ENCODE measurements at regions not wholly inside any gene's neighbourhood (a gene's known extent, or its start where the extent isn't known, plus 50 kb on each side); places are given as distances from the start of the nearest gene placed in this dataset.
A peak's percentile ranks its signal among the peaks of the same experiment; 100 is the strongest.
"Not testable (repeated sequence)": the region's sequence is repeated elsewhere in the genome, so short reads cannot be mapped to it uniquely, and the experiment has no call there.

DNA sequence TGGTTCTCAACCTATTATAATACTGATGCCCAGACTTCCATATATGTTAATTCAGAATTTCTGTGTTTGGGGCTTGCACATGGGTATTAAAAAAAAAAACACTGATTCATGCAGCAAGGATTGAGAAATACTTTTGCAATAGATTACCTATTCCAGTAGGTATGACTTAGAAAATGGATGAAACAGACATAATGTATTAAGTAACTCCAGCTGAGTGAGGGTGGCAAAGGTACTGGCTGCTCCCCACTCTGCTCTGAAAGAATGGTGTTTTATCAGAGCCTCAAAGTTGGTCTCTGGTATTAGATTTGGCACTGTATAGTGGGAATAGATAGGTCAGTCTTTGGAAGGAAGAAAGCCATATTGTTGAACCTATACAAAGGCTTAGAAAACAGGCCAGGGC lies 234.3 kb upstream of the FOLH1 start:
- no peak for DNase-seq (ENCODE audit: low spot score)

GRCh38 chr11:49439901-49440300 lies 231.5 kb upstream of the FOLH1 start:
- DNase-seq (ENCODE audit: low spot score) = not testable (repeated sequence)

DNA sequence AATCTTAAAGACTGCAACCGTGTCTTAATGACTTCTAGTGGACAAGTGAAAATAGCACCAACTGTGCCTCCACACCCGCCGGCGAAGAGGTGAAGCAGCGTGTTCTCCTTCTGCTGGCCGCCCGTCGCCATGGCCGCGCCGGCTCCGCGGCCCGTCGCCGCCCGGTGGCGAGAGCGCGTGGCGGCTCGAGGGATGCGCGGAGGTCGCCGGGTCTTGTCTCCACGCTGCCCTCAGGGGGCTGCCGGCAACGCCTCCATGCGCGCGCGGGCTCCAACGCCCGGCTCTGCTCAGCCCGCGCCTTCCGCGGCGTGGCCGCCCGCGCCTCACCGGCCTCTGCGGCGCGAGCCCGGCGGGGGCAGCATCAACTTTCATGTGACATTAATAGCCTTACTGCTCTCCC lies 225.9 kb upstream of the FOLH1 start:
- not testable (repeated sequence) for DNase-seq (ENCODE audit: low spot score)

GRCh38 chr11:49432242-49432848 lies 223.9 kb upstream of the FOLH1 start:
- DNase-seq (ENCODE audit: low spot score) = no peak

DNA sequence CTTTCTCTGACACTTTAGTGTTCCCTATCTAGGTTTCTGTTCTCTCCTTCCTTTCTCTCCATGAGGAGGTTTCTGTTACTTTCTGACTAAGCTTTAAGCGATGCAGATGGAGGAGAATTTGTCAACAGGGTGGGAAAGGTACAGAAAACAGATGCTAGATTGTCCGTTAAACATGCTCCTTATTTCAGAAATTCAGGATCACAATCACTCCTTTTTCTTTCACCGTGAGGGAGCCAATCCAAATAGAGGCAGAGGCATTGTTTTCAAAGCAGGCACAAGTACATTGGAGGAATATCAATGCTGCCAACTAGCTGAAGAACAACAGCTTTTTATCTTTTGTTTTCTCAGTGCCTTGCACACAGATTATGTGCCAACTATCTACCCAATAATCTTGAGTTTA lies 215.7 kb upstream of the FOLH1 start:
- DNase-seq (ENCODE audit: low spot score) = peak; percentile 22

DNA sequence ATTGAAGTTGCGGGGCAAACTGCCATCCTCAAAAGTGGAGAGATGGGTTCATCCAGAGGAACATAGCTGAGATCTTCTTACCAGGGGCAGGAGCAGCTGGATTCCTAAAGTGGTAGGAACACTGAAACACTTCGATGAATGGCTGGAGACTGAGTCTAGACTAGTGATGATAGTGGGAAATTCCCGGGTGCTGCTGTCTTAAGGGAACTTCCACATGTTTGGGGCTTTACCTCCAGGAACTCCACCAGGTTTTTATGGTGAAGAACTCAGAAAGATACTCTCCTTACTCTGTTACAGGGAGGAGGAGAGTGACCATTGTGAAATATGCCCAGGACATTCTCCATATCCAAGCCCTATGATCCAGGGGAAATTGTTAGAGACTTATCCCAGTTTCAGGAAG lies 210.5 kb upstream of the FOLH1 start:
- DNase-seq (ENCODE audit: low spot score) = not testable (repeated sequence)

- DNase-seq (ENCODE audit: low spot score) = no peak
Measured at GRCh38 chr11:49405743-49406142, 197.3 kb upstream of the FOLH1 start.

DNA sequence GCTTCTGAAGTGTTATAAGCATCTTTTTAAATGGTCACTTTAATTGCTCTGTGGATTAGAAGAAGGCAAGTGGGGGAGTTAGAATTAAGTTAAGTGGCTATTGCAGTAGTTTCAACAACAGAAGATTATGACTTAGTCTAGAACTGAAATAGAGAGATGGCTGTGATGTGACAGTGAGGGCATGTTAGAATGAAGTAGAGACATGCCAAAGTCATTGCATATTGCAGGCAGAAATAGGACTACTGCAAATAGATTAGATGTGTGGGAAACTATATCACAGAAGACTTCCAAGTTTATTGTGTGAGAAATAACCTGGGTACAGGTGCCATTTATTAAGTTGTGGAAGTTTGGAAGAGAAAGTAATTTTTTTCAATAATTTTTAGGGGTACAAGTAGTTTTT lies 187.4 kb upstream of the FOLH1 start:
- DNase-seq (ENCODE audit: low spot score) = not testable (repeated sequence)

GRCh38 chr11:49390362-49390761 lies 182.0 kb upstream of the FOLH1 start:
- not testable (repeated sequence) for DNase-seq (ENCODE audit: low spot score)

DNA sequence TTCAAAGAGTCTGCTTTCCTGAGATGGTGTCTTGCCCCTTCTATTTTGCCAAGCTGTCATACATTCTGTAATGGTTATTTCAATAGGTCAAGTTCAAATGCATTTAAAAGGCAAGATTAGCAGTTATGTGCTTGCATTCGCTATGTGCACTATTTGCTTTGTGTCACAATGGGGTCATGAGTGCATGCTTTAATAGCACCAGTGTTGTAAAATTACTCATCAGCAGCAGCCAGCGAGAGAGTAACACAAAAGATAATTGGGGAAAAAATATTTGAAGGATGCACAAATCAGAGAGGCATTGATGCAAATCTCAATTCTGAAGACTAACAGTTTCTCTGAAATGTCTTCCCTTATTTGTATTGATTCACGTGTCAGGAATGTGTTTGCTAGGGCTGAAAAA lies 180.7 kb upstream of the FOLH1 start:
- not testable (repeated sequence) for DNase-seq (ENCODE audit: low spot score)

- DNase-seq (ENCODE audit: low spot score) = not testable (repeated sequence)
Measured at GRCh38 chr11:49384371-49384770, 176.0 kb upstream of the FOLH1 start.

DNA sequence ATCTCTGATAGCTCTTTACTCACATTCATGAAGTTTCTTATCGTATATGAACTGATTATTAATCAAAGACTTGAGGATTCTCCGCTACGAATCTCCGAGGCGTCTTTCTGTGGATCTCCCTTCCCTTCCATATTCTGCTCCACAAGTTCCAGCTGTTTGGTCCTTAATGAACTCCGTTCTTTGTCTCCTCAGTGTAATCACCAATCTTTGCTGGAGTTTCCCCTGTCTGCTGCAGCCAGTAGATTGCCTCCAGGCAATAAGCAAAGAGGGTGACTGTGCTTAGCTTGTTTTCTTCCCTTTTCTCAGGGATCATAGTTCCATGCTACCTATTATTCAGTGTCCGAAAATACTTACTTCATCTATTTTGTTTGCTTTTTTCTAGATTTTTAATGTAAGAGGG lies 169.6 kb upstream of the FOLH1 start:
- no peak for DNase-seq (ENCODE audit: low spot score)

DNA sequence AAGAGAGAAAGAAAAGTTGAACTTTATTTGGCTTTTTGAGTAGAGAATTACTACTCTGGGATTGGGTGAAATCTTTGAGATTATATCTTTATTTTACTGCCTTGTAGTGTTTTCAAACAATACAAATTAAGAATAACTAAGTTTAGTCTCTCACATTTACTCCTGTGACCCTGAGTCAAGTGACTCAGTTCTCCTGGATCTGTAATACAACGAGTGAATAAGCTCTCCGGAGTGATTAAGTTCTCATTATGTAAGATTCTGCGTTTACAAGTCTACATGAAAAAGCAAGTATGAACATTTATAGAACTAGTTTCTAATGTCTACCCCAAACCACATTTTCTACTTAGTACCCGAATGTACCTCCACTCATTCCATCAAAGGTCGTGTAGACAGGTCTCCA lies 165.5 kb upstream of the FOLH1 start:
- not testable (repeated sequence) for DNase-seq (ENCODE audit: low spot score)

- DNase-seq (ENCODE audit: low spot score) = not testable (repeated sequence)
Measured at GRCh38 chr11:49373385-49373784, 165.0 kb upstream of the FOLH1 start.

GRCh38 chr11:49372137-49372536 lies 163.7 kb upstream of the FOLH1 start:
- not testable (repeated sequence) for DNase-seq (ENCODE audit: low spot score)

DNA sequence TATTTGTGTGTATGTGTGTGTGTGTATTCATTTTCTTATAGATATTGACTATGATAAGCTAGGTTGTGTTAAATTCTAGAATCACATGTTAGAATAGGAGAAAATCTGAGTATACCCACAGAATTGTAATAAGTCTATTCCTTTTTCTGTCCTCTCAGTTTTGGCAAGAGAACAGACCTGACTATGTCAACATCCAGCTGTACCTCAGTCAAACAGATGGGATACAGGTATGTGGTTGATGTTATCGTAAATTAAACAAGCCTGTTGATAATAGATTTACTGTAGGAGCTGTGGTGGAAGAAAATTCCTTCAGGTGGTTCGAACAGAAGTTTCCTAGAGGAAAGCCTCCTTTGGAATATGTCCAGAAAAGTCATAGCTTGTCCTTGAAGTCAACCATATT lies 160.2 kb upstream of the FOLH1 start:
- DNase-seq (ENCODE audit: low spot score) = not testable (repeated sequence)

DNA sequence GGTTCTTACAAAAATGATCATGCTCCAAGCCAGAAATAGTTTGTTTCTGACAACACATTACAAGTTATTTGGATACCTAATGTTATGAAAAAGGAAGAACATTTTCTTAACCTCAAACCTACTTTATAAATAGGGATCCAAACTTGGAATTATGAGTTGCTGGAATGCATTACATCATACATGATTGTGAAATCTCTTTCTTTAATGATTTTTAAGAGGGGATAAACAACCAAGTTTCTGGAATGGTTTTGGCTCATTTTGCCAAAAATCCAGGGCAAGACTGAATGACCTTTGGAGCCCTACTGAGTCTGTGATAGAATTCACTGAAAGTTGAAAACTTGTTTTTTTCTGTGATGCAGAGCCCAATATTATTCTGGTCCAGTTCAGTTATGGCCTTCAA lies 157.0 kb upstream of the FOLH1 start:
- DNase-seq (ENCODE audit: low spot score) = not testable (repeated sequence)

- not testable (repeated sequence) for DNase-seq (ENCODE audit: low spot score)
Measured at GRCh38 chr11:49362994-49363393, 154.6 kb upstream of the FOLH1 start.

GRCh38 chr11:49354536-49354935 lies 146.1 kb upstream of the FOLH1 start:
- not testable (repeated sequence) for DNase-seq (ENCODE audit: low spot score)

GRCh38 chr11:49352868-49353267 lies 144.5 kb upstream of the FOLH1 start:
- DNase-seq (ENCODE audit: low spot score) = not testable (repeated sequence)

- not testable (repeated sequence) for DNase-seq (ENCODE audit: low spot score)
Measured at GRCh38 chr11:49346627-49347026, 138.2 kb upstream of the FOLH1 start.

- DNase-seq (ENCODE audit: low spot score) = not testable (repeated sequence)
Measured at GRCh38 chr11:49328485-49329186, 120.2 kb upstream of the FOLH1 start.

DNA sequence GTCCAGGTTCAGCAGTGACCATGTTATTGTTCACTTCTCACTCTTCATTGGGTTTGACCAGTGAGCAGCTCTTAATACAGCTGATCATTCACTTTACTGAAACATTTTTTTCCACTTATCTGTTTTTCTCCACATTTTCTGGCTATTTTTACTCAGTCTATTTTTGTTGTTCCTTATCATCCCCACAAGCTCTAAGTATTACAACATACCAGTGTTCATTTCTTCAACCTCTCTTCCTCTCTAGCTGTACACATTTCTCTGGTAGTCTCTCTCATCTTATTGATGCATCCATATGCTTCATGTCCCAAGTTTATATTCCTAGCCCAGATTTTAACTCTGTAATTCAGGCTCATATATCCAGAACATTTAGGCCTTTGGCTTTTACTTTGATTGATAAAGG lies 119.4 kb upstream of the FOLH1 start:
- not testable (repeated sequence) for DNase-seq (ENCODE audit: low spot score)

DNA sequence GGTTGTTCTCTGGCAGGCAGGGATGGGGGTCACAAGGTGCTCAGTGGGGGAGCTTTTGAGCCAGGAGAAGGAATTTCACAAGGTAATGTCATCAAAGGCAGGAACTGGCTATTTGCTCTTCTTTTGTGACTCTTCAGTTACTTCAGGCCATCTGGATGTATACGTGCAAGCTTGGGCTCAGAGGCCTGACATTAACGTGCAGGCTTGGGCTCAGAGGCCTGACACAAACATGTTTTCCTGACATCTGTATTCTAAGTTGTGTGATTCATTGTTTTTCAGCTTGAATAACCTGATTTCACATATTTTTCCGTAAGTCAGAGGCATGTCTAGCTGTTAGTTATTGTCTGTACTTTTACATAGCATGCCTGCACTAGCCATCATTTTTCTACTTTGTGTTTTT lies 118.2 kb upstream of the FOLH1 start:
- DNase-seq (ENCODE audit: low spot score) = not testable (repeated sequence)
